GM19395 (cell line): ENCODE measurements at regions not wholly inside any gene's neighbourhood (a gene's known extent, or its start where the extent isn't known, plus 50 kb on each side); places are given as distances from the start of the nearest gene placed in this dataset.
"Not testable (repeated sequence)": the region's sequence is repeated elsewhere in the genome, so short reads cannot be mapped to it uniquely, and the experiment has no call there.

Source experiments
- ATAC-seq: cut with Tn5 transposase; IDR thresholded peaks from one replicate; pipeline ENCODE4 v1.9.1; 2021; ENCODE audit warnings: mild to moderate bottlenecking, moderate library complexity; ENCODE audit not compliant: unreplicated experiment

DNA sequence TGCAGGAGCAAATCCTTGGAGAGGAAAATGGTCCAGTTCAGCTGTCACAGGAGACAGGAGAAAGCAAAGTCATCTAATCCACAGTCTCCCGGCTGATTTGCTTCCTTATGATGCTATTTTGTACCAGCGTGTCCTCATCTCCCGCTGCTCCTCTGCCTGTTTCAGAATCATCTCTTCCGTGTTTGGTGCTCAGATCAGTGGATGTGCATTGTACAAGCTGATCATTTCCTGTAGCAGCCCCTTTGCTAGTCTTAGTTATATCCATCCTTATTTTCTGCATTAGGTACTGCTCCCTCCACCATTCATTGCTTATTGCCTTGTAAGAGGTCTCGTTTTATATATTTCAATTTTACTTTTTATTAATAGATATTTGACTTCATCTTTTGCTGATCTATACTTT is 219.9 kb upstream of the PRSS58 start:
- not testable (repeated sequence) for ATAC-seq

DNA sequence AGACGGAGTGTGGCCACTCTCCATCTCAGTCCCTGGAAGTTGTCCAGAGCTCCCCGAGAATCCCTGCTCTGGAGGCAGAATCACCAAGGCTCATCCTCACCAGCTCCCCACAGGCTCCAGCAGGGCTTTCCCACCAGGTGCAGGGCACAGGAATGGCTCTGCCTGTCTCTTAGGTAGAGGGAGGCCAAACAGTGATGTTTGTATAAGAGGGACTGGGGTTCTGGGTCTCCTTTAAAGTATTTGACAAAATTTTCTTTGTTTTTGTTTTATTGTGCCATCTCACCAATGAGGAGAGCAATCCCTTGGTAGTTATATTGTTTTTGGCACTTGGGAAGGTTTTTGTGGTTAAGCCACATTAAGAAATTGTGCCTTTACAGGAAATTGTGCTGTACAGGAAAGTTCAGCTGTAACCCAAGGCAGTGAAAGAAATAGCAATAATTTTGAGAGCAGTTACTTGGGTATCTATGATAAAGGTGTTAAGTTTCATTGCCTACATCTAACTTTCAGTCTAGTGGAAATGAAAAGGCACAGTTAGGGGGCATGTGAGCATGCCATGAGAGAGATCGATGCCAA is 219.3 kb upstream of the PRSS58 start:
- no peak for ATAC-seq

DNA sequence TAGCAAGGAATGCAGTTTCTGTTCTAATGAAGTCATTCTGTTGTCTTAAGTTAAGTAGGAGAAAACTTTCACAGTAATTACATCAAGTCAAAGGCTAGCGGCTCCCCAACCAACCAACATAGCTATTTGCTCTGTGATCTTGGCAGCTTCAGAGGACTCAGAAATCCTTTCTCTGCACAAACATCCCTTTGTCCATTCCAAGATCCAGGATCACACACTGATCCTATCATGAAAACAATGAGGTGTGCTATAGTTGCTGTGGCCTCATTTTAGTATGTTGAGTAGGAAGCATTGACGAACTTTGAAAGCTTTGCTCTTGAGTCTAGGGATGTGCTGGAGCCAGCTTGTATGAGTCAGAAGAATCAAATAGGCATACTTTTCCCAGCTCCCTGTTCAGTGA is 218.2 kb upstream of the PRSS58 start:
- no peak for ATAC-seq

DNA sequence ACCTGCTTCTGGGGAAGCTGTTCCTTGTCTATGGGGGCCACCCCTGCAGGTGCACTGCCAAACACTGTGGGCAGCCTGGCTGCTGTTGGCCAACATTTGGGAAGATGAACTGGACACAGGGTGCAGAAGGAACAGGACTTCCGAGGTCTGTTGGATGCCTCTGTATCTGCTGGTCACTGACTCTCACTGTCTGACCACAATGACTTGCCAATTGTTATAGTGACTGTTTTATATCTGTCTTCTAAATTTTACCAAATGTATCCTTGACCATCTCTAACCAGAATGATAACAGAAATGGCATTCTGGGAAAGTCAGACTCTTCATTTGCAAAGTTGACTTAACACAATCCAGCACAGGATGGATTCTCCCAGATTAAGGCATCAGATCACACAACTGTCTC is 214.0 kb upstream of the PRSS58 start:
- ATAC-seq: no peak

DNA sequence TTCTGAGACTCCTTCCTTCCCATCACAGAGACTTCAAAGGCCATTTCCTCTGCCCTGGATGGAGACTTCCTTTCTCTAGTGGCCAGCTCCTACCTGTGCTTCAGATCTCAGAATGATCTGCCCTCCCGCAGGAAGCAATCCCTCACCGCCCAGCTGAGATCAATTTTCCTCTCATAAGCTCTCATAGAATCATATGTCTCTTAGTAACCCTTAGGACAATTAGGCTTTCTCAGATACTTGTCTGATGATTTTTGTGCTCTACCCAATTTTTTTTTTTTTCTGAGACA is 212.6 kb upstream of the PRSS58 start:
- no peak for ATAC-seq

DNA sequence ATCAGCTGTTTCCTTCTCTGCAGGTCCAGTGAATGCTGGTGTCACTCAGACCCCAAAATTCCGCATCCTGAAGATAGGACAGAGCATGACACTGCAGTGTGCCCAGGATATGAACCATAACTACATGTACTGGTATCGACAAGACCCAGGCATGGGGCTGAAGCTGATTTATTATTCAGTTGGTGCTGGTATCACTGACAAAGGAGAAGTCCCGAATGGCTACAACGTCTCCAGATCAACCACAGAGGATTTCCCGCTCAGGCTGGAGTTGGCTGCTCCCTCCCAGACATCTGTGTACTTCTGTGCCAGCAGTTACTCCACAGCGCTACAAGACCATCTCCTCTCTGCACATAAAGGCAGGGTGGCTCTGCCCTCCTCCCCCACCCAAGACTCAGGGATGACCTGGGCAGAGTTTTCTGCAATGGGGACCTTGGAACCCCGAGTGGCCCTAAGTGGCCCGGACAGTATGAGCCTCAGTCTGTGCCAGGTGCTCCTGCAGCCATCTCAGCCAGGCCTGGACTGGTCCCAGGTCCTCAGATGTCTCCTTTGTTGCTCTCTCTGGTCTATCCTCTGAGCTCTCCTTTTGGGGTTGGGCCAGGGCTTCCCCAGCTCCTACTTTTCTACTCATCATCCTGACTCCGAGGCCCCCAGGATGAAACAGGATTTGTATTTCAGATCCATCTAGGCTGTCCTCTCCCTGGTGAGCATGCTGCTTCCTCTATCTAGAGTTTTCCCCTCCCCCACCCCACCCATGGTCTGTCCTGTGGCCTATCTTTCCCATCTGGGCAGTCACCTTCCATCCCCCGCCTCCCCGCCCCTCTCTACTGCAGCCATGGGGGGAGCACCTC is 212.1 kb upstream of the PRSS58 start:
- ATAC-seq: no peak

DNA sequence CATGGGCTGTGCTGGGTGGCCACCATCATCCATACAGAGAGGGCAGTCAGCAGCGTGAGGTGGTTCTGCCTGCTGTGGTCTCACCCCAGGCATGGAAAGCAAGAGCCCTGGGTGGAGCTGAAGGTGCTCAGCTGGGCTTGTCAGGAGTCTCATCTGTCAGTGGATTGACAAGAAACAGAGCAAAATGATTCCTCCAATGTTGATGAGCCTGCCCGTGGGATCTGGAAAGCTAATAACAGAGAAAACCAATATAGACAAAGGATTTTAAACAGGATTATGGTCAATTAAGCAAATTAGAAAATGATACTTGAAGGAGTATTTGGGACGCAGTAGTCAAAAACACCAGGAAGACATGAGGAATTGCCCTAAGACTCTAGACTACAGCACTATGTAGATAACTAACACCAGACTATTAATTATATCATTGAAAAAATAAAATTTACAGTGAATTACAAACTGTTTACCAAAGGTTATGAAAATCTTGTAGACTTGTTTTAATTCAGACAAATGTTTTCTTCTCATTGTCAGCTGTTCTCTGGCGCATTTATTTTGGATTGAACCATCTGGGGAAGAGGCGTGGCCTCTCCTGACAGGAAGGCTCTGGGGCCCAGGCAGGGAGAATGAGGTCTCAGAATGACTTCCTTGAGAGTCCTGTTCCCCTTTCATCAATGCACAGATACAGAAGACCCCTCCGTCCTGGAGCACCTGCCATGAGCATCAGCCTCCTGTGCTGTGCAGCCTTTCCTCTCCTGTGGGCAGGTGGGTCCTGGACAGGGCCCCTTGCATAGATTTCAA is 211.2 kb upstream of the PRSS58 start:
- no peak for ATAC-seq

DNA sequence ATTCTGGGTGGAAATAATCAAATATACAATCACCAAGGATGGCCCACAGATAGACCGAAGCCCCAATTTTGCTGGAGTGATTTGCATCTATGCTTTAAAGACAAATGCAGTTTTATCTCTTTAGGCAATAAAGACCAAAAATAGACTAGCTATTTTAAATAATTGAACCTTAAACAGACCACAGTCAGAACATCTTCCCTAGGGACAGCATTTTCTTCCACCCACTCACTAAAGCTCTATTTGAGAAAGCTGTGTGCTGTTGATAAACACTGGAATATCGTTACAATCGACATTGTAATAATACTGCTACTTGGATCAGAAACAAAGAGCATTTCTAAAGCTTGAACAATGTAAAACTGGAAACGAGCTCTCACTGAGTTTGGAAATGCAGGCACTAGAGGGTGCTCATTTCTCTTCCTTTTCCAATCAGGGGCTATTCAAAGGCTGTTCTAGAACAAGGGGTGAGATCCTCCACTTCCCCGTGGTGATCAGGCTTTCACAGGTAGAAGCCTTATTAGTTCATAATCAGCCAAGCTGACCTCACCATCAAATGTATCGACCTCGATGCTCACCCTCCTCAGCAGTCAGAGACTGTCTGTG is 209.3 kb upstream of the PRSS58 start:
- ATAC-seq: not testable (repeated sequence)

DNA sequence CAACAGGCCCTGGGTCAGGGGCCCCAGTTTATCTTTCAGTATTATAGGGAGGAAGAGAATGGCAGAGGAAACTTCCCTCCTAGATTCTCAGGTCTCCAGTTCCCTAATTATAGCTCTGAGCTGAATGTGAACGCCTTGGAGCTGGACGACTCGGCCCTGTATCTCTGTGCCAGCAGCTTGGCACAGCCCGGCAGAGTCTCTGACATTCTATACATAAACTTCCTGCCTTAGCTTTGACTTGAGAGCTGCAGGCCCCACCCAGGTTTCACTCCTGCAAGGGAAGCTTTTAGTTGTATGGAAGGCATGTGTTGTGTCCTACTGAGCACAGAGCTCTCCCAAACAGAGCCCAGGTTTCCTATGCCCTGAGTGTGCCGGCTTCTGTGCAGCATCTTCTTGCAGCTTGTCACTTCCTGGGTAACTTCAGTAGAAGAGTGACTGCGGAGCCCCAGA is 205.6 kb upstream of the PRSS58 start:
- ATAC-seq: peak; percentile 56

DNA sequence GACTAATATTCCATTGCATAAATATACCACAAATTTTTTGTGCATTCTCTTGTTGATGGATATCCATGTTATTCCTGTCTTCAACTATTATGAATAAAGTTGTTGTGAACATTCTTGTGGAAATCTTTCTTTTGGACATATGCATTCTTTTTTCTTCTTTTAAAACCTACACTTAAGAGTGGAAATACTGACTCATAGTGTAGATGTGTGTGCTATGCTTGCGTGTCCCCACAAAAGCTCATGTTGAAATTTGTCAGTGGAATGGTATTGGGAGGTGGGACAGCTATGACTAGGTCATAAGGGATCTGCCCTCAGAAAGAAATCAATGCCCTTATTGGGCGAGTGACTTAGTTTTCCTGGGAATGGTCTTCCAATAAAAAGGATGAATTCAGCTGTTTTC is 203.6 kb upstream of the PRSS58 start:
- no peak for ATAC-seq

DNA sequence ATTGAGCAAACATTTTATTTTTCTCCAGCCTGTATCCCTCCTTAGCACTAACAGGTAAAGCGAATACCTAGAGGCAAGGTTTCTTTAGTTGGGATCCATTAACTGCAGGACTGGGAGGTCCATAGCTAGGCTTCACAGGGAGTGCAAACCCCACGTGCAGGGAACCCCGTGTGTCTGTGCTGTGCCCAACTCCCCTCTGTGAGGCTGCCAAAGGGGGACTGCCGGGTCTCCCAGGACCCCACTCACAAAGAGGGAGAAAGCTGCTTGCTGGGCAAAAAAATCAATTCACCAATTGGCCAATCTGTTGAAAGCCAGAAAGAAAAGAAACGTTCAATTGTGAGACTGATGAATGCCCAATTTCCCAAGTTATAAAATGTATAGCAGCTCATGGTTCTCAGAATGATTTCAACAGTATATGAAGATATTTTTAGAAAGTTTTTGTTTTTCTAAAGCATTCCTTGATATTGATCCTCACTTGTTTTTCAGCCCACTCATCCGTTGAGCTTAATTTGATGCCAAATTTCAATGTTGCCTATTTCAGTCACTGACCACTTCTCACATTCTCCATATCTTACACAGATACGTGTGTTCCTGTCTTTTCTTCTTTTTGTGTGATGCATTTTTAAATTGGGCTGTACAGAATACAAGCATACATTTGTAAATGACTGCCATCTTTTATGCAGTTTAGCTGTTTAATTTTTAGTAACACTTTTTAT is 202.7 kb upstream of the PRSS58 start:
- ATAC-seq: no peak

DNA sequence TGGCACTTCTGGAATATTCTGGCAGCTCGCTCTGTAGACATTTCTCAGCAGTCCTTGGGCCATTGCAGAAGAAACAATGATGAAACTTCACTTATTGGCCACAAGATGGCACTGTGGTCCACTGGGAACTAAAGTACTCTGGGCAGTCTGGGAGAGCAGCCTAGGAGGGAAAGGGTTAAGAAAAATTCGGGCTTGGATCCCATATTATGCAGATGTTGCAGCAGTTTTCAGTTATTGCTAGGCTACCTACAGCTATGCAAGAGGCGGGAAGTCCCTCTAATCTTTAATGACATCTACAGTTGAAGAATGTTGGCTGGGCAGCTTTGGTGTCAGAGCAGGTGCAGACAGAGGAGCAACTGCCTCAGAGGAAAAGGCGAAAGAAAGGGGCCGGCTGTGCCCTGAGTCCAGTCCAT is 201.7 kb upstream of the PRSS58 start:
- ATAC-seq: peak; percentile 89

DNA sequence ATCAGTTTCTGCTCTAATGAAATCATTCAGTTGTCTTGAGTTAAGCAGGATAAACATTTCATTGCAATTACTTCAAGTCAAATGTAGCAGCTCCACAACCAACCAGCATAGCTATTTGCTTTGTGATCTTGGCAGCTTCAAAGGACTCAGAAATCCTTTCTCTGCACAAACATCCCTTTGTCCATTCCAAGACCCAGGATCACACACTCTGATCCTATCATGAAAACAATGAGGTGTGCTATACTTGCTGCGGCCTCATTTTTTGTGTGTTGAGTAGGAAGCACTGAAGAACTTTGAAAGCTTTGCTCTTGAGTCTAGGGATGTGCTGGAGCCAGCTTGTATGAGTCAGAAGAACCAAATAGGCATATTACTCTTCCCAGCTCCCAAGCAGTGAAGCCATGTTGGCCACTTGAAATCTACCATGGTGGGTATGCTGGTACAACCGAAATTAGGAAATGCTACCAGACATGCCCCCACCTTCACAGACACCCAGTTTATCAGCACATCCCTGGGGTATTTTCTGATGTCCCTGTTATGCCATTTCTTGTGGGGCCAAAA is 199.4 kb upstream of the PRSS58 start:
- ATAC-seq: no peak

DNA sequence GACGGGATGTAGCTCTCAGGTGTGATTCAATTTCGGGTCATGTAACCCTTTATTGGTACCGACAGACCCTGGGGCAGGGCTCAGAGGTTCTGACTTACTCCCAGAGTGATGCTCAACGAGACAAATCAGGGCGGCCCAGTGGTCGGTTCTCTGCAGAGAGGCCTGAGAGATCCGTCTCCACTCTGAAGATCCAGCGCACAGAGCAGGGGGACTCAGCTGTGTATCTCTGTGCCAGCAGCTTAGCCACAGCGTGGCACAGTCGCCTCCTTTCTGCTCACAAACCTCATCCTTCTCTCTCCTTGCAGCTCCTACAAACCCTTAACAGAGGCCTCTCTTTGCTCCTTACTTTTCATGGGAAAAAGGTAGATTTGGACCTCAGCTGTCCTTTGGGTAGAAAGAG is 197.5 kb upstream of the PRSS58 start:
- ATAC-seq: no peak

DNA sequence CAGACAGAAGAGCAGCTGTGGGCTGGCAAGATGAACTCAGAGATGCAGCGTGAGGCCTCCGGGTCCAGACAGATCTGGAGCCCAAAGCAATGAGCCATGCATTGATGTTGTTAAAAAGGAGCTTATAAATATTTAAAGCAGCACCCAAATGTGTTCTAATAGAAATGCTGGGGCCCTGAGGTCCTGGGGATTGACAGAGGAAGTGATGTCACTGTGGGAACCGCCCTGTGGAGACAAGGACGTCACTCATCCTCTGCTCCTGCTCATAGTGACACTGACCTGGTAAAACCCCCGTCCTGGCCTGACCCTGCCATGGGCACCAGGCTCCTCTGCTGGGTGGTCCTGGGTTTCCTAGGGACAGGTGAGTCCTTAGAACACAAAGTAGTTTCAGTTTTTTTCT is 197.0 kb upstream of the PRSS58 start:
- no peak for ATAC-seq

DNA sequence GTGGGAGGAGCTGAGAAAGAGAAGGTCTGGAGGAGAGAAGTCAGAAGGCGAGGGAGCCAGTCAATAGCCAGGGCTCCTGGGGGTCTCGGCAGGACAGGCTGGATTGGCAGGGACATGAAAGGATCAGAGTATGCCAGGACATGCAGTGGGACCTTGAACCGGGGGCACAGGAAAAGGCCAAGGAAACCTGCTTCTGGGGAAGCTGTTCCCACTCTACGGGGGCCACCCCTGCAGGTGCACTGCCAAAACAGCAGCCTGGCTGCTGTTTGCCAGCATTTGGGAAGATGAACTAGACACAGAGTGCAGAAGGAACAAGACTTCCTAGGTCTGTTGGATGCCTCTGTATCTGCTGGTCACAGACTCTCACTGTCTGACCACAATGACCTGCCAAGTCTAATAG is 194.9 kb upstream of the PRSS58 start:
- no peak for ATAC-seq

DNA sequence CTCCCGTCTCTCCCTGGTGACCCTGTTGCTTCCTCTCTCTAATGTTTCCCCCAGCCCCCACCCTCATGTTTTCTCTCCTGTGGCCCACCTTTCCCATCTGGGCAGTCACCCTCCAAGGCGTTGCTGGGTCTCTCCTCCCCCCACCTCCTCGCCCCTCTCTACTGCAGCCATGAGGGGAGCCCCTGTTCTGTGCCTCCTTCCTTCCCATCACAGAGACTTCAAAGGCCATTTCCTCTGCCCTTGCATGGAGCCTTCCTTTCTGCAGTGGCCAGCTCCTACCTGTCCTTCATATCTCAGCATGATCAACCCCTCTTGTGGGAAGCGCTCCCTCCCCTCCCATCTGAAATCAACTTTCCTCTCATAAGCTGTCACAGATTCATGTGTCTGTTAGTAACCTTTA is 194.0 kb upstream of the PRSS58 start:
- ATAC-seq: no peak

DNA sequence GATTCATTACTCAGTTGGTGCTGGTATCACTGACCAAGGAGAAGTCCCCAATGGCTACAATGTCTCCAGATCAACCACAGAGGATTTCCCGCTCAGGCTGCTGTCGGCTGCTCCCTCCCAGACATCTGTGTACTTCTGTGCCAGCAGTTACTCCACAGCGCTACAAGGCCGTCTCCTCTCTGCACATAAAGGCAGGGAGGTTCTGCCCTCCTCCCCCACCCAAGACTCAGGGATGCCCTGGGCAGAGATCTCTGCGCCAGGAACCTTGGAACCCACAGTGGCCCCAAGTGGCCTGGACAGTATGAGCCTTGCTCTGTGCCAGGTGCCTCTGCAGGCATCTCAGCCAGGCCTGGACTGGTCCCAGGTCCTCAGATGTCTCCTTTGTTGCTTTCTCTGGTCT is 193.4 kb upstream of the PRSS58 start:
- ATAC-seq: no peak

DNA sequence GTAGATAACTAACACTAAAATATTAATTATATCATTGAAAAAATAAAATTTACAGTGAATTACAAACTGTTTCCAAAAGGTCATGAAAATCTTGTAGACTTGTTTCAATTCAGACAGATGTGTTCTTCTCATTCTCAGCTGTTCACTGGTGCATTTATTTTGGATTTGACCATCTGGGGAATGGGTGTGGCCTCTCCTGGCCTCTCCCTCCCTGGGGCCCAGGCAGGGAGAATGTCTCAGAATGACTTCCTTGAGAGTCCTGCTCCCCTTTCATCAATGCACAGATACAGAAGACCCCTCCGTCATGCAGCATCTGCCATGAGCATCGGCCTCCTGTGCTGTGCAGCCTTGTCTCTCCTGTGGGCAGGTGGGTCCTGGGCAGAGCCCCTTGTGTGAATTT is 192.8 kb upstream of the PRSS58 start:
- no peak for ATAC-seq

DNA sequence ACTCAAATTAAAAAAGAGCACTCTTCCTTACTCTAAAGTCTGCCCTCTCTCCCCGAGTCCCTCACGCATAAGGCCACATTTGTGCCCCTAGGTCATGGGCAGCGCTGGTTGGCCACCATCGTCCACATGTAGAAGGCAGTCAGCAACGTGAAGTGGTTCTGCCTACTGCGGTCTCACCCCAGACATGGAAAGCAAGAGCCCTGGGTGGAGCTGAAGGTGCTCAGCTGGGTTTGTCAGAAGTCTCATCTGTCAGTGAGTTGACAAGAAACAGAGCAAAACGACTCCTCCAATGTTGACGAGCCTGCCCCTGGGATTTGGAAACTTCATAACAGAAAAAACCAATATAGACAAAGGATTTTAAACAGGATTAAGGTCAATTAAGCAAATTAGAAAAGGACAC is 192.3 kb upstream of the PRSS58 start:
- no peak for ATAC-seq

DNA sequence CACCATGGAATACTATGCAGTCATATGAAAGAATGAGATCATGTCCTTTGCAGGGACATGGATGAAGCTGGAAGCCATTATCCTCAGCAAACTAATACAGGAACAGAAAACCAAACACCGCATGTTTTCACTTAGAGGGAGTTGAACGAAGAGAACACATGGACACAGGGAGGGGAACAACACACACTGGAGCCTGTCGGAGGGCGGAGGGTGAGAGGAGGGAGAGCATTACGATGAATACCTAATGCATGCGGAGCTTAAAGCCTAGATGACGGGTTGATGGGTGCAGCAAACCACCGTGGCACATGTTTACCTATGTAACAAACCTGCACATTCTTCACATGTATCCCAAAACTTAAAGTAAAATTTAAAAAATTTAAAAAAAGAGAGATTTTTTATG is 191.0 kb upstream of the PRSS58 start:
- not testable (repeated sequence) for ATAC-seq
